Motor neuron (in vitro differentiated cells): ENCODE measurements at regions not wholly inside any gene's neighbourhood (a gene's known extent, or its start where the extent isn't known, plus 50 kb on each side); places are given as distances from the start of the nearest gene placed in this dataset.

Experiments used
- ATAC-seq, 8 experiments: fragments of 200-7000 bp; cut with Tn5 transposase; replicated peaks in 6 of 8; 2 replicates each; pipeline ENCODE4 v1.8.0; 2021; ENCODE audit warnings: mild to moderate bottlenecking in 8 of 8, moderate library complexity in 8 of 8
- H3K27ac ChIP-seq, 2 donors: fragments of 250-450 bp; sonication (Bioruptor Pico); 2 replicates each; pipeline ENCODE4 v1.9.0; 2021; ENCODE audit warnings: antibody characterized with exemption in 2 of 2, mild to moderate bottlenecking in 2 of 2, moderate library complexity in 1 of 2
- H3K4me1 ChIP-seq, 2 donors: fragments of 250-450 bp; sonication (Bioruptor Pico); replicated peaks in 1 of 2; 2 replicates each; pipeline ENCODE4 v1.6.1; 2021; ENCODE audit warnings: antibody characterized with exemption in 2 of 2, mild to moderate bottlenecking in 2 of 2, moderate library complexity in 1 of 2
- H3K4me3 ChIP-seq, 5 donors: fragments of 250-450 bp; sonication (Bioruptor Pico); 2 replicates each; pipeline ENCODE4 v1.9.0; 2021; ENCODE audit warnings: antibody characterized with exemption in 5 of 5, mild to moderate bottlenecking in 5 of 5, moderate library complexity in 4 of 5
- WGBS, 10 experiments: fragments of 450-650 bp; shearing (Covaris generic); methylation state at CpG; one replicate each; pipeline ENCODE4 v1.0.0; 2022; 5-methylcytosine and 5-hydroxymethylcytosine counted together
- in situ Hi-C, 9 experiments: fragments of 400-800 bp; cut with MboI; loops; one replicate each; pipeline ENCODE4 v1.15.0; 2021; ENCODE audit warnings: low sequenced_read_pairs in 9 of 9, low pct_unique_long_range_greater_than_20kb in 2 of 9; ENCODE audit not compliant: unreplicated experiment in 9 of 9

DNA sequence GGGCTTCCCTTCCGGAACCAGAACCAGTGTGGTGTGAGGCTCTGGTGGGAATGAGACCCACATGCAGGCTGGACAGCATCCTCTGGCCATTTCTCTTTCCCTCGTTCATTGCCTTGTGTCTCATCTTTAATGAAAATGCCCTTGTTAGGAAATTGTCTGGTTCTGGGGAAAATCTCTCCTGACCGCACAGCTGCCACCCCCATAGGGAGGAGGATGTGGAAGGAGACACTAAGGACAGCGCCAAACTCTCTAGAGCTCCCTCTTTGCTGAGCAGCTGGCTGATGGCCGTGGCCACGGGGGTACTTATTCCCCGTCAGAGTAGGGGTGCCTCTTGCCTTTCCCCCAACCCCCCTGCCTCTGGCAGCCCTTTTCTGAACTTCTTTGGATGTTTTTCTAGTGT is 297.6 kb upstream of the C2CD4B start:
- no peak overlapping the region for H3K4me3 ChIP-seq
- no peak overlapping the region for H3K27ac ChIP-seq
- peaks cover 0 to 2% of the 10 kb centered on the region in 2 donors for H3K4me1 ChIP-seq
- ATAC-seq = peak in 1 of 8 experiments; percentile 6
- 25 to 93% (median 78%) methylated on average over 1 to 5 of the region's 7 CpGs; no CpG with 5 or more reads in 4 of the 10 experiments for WGBS, 10 experiments
- in situ Hi-C loops = no loop called here

DNA sequence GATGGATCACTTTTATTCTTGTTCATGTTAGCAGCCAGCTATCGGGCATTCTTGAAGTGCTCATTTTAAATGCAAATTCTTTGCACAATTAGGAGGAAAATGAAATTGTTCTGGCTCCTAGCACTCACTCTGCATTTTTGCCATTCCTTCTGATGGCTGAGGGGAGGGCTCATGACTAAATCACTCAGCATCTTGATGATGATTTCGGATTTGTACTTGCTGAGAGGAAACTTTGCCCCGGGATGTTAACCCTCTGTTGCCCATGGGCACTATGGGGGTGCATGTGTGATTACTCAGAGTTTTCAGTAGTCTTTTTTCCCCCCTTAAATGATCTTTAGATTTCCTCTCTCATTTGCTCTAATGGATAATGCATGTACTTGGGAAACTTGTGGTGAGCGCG is 299.6 kb upstream of the C2CD4B start:
- in situ Hi-C loops = no loop called here
- peak in 3 of 8 experiments; percentile 85 to 89 (median 89) for ATAC-seq
- no peak overlapping the region for H3K4me3 ChIP-seq
- peaks cover 0 to 2% of the 10 kb centered on the region in 2 donors for H3K4me1 ChIP-seq
- WGBS, 10 experiments = 0 to 80% (median 37%) methylated on average over 1 to 5 of the region's 5 CpGs
- H3K27ac ChIP-seq = no peak overlapping the region

DNA sequence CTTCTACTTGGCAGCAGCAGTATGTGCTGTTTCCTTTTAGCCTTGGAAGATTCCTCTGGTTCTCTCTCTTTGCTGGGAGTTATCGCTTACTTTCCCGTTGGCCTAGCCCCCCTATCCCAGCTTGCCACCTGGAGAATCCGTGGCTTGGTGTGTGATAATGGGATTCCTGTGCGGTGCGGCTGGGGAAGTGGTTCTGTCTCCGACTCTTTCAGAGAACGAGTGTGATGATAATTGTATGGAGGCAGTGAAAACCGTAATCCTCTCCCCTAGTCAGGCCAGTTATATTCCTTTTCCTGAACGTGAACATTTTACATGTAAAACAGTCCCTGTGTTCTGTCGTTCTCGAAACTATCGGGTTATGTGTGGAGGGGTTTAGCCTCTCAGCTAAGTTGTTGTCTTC is 300.1 kb upstream of the C2CD4B start:
- Histone ChIP-seq H3K4me3 (no peak overlapping the region), H3K27ac (no peak overlapping the region), H3K4me1 (peaks cover 0 to 2% of the 10 kb centered on the region in 2 donors)
- in situ Hi-C loops = no loop called here
- WGBS, 10 experiments = 8 to 64% (median 37%) methylated on average over 1 to 9 of the region's 12 CpGs; no CpG with 5 or more reads in 1 of the 10 experiments
- ATAC-seq = peak in 3 of 8 experiments; percentile 32 to 53 (median 34)

DNA sequence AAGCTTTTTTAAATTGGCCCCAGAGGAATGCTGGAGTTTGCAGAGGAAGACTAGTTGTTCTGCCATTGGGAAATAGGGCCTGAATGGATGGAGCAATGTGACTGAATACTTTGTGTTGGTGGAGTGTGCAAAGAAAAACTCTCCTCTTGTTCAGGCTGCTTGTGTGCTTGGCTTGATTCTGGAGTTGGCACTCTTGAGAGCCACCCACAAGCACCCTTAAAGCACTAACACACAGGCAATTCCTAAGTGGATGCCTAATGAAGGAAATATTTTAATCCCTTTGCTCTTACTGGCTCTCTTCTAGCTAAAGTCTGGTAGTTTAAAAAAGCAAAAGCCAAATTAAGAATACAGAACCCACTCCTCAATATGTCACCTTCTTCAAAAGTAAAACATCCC is 304.4 kb upstream of the C2CD4B start:
- in situ Hi-C loops = no loop called here
- H3K4me1 ChIP-seq = peaks cover 0 to 2% of the 10 kb centered on the region in 2 donors
- no peak for ATAC-seq
- no peak overlapping the region for H3K4me3 ChIP-seq
- no peak overlapping the region for H3K27ac ChIP-seq

DNA sequence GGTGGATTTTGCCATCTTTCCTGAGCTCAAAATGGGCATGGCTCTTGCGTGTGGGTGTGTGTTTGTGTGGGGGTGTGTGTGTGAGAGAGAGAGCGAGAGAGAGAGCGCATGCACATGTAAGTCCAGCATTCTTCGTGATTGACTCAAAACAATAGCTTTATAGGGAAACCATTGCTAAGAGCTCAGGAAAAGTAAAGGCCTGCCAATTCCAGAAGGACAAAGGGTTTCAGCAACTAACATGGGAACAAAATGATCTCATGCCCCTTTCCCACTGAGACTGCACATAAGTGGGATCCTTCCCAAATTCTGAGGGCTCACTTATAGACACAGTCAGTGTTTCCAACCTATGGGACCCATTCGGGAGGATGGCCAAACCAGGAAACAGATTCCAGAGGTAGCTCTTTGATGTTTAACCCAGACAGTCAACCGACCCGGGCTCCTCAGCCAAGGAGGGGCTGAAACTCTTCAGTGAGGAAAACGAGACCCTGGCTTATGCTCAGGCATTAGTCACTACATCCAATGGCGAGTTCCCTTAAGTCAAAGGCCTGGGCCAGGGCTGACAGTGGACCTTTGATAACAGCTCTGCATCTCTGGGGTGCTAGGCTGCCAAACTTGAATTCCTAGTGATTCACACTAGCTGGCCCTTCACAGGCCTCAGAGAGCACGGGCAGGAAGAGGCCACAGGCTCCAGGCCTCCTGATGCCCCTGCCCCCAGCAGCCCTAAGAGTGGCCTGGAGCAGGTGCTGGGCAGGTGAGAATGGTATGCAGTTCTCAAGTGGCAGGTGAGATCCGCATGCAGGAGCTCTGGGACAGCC is 305.0 kb upstream of the C2CD4B start:
- Histone ChIP-seq H3K27ac (no peak overlapping the region), H3K4me3 (no peak overlapping the region), H3K4me1 (peaks cover 5 to 6% of the 10 kb centered on the region in 2 donors)
- in situ Hi-C loops = no loop called here
- WGBS, 10 experiments = 15 to 100% (median 78%) methylated on average over 1 to 9 of the region's 11 CpGs; no CpG with 5 or more reads in 2 of the 10 experiments
- peak in 1 of 8 experiments; percentile 4 for ATAC-seq

- no peak overlapping the region for H3K27ac ChIP-seq
- in situ Hi-C loops = no loop called here
- no peak overlapping the region for H3K4me3 ChIP-seq
- peak in 3 of 8 experiments; percentile 75 to 87 (median 84) for ATAC-seq
- peaks cover 5 to 6% of the 10 kb centered on the region in 2 donors for H3K4me1 ChIP-seq
- 33 to 97% (median 87%) methylated on average over 3 to 6 of the region's 6 CpGs; no CpG with 5 or more reads in 2 of the 10 experiments for WGBS, 10 experiments
Observed at GRCh38 chr15:62472616-62473299, 307.7 kb upstream of the C2CD4B start.

DNA sequence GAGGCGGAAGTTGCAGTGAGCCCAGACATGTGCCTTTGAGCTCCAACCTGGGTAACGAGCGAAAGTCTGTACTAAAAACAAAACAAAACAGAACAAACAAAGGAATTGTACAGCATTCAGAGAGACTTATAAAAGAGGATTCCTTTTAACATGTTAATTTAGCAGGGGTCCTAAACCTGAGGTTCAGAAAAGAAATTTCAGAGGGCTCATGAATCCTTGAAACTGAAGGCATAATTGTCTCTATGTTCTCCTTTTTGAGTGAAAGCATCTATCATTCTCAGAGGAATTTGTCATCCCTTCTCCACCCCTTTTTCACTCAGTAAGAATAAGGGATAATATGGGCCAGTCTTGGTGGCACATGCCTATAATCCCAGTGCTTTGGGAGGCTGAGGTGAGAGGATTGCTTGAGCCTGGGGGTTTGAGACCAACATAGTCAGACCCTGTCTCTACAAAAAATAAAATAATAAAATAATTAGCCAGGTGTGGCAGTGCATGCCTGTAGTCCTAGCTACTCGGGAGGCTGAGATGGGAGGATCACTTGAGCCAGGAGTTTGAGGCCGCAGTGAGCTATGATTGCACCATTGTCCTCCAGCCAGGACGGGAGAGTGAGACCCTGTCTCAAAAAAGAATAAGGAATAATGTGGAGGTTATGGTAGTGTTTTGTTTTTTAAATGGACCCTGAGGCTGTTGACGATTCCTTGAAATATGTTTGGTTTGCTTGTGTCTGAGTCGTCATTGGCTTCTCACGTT is 309.1 kb upstream of the C2CD4B start:
- WGBS, 10 experiments = 16 to 77% (median 67%) methylated on average over 3 to 8 of the region's 9 CpGs; no CpG with 5 or more reads in 3 of the 10 experiments
- H3K4me1 ChIP-seq = peaks cover 5 to 6% of the 10 kb centered on the region in 2 donors
- in situ Hi-C loops = no loop called here
- H3K4me3 ChIP-seq = no peak overlapping the region
- ATAC-seq = no peak
- H3K27ac ChIP-seq = no peak overlapping the region

DNA sequence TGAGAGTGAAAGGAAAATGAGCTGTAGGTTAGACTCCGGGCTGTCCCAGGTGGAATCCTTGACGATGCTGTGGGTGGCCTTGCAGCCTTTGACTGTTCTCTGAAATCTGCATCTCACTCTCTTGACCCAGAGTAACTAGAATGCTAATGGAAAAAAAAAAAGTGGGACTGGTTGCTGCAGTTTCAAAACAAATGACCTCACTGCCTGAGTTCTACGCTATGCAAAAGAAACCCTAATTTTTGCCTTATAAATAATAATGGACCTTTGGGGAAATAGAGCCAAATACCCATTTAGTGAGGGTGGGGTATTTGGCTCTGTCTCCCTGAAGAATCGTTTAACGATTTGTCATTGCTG is 309.7 kb upstream of the C2CD4B start:
- WGBS, 10 experiments = 0 to 64% (median 19%) methylated on average over 3 to 5 of the region's 5 CpGs; no CpG with 5 or more reads in 1 of the 10 experiments
- peak in 6 of 8 experiments; percentile 10 to 70 (median 44) for ATAC-seq
- in situ Hi-C loops = no loop called here
- H3K4me3 ChIP-seq = no peak overlapping the region
- H3K4me1 ChIP-seq = peaks cover 5 to 6% of the 10 kb centered on the region in 2 donors
- H3K27ac ChIP-seq = no peak overlapping the region

DNA sequence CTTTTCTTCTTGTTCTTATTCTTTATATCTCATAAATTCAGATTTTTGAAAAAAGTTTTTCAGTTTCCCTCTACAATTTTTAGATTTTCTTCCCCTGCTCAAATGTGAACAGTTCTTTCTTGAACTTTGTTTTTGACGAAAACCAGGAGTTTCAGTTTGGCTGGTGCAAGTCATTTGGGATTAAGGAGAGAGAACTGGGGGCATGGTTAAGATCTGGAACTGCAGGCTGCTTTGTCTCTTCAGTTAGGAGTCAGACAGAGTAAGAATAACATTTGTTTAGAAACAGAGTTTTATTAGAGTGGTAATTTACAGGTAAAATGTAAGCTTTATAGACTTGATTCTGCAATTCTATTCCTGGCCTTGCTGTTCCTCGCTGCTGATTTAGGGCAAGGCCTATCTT is 310.5 kb upstream of the C2CD4B start:
- WGBS, 10 experiments = 70 to 100% (median 97%) methylated on average over 1 to 2 of the region's 2 CpGs
- in situ Hi-C loops = no loop called here
- no peak overlapping the region for H3K4me3 ChIP-seq

GRCh38 chr15:62476163-62476562 is 311.1 kb upstream of the C2CD4B start:
- ATAC-seq = no peak
- 92 to 100% (median 97%) methylated on average over 1 to 6 of the region's 9 CpGs; no CpG with 5 or more reads in 3 of the 10 experiments for WGBS, 10 experiments

More for the DNA sequence above, 310.5 kb upstream of the C2CD4B start:
- peaks cover 5 to 6% of the 10 kb centered on the region in 2 donors for H3K4me1 ChIP-seq
- ATAC-seq = no peak
- no peak overlapping the region for H3K27ac ChIP-seq

DNA sequence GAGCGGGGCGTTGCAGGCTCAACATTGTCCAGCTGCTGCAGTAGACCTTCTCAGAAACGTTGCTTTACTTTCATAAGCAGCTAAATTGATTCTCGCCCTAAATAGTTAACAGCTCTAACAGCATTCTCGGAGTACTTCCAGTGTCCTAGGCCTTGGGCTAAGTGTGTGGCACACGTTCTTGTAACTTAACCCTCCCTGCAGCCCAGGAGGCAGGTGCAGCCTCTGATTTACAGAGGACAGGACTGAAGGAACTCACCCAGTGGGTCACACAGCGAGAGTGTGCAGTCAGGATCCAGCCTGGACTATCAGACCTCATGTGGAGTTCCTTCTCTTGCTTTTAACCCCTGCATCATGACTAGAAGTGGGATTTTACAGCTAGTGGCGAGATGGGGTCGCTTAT is 312.8 kb upstream of the C2CD4B start:
- 50 to 100% (median 85%) methylated on average over 2 to 6 of the region's 9 CpGs; no CpG with 5 or more reads in 5 of the 10 experiments for WGBS, 10 experiments
- Histone ChIP-seq H3K4me1 (peaks cover 5 to 6% of the 10 kb centered on the region in 2 donors), H3K27ac (no peak overlapping the region), H3K4me3 (no peak overlapping the region)
- in situ Hi-C loops = no loop called here
- no peak for ATAC-seq

More at GRCh38 chr15:62476163-62476562, 311.1 kb upstream of the C2CD4B start:
- Histone ChIP-seq H3K4me3 (no peak overlapping the region), H3K27ac (no peak overlapping the region), H3K4me1 (peaks cover 5 to 6% of the 10 kb centered on the region in 2 donors)
- in situ Hi-C loops = no loop called here

GRCh38 chr15:62482785-62483429 is 317.8 kb upstream of the C2CD4B start:
- Histone ChIP-seq H3K4me1 (peaks cover 7 to 11% of the 10 kb centered on the region in 2 donors), H3K4me3 (no peak overlapping the region), H3K27ac (no peak overlapping the region)
- ATAC-seq = peak in 6 of 8 experiments; percentile 13 to 76 (median 50)
- 0 to 88% (median 58%) methylated on average over 1 to 3 of the region's 5 CpGs; no CpG with 5 or more reads in 1 of the 10 experiments for WGBS, 10 experiments
- in situ Hi-C loops = no loop called here
